Endothelial cell (in vitro differentiated cells): ENCODE measurements at regions not wholly inside any gene's neighbourhood (a gene's known extent, or its start where the extent isn't known, plus 50 kb on each side); places are given as distances from the start of the nearest gene placed in this dataset.
A peak's percentile ranks its signal among the peaks of the same experiment; 100 is the strongest.

Experiments
- DNase-seq: peaks from one replicate; pipeline ENCODE4 v3.0.0; 2021; ENCODE audit warnings: low spot score
- H3K27ac Mint-ChIP-seq: one replicate; pipeline ENCODE4 v1.8.0; 2021; ENCODE audit warnings: mixed read lengths, inconsistent platforms; ENCODE audit not compliant: unreplicated experiment
- H3K27me3 Mint-ChIP-seq: one replicate; pipeline ENCODE4 v1.8.0; 2021; ENCODE audit warnings: mild to moderate bottlenecking, moderate library complexity, mixed read lengths, inconsistent platforms; ENCODE audit not compliant: unreplicated experiment
- H3K36me3 Mint-ChIP-seq: one replicate; pipeline ENCODE4 v1.8.0; 2021; ENCODE audit warnings: mild to moderate bottlenecking, low read depth, mixed read lengths, inconsistent platforms; ENCODE audit not compliant: unreplicated experiment
- H3K4me1 Mint-ChIP-seq: one replicate; pipeline ENCODE4 v1.8.0; 2021; ENCODE audit warnings: mild to moderate bottlenecking, mixed read lengths, inconsistent platforms; ENCODE audit not compliant: unreplicated experiment
- H3K4me3 Mint-ChIP-seq: one replicate; pipeline ENCODE4 v1.8.0; 2021; ENCODE audit warnings: mild to moderate bottlenecking, mixed read lengths, inconsistent platforms; ENCODE audit not compliant: unreplicated experiment
- H3K9me3 Mint-ChIP-seq: one replicate; pipeline ENCODE4 v1.8.0; 2021; ENCODE audit warnings: mixed read lengths, inconsistent platforms; ENCODE audit not compliant: unreplicated experiment
- TF ChIP-seq, protein P1 (sequence below): fragments of 200-600 bp; sonication (generic); IDR thresholded peaks from one replicate; pipeline ENCODE4 v1.5.0; 2021; ENCODE audit warnings: antibody characterized with exemption; ENCODE audit not compliant: unreplicated experiment

DNA sequence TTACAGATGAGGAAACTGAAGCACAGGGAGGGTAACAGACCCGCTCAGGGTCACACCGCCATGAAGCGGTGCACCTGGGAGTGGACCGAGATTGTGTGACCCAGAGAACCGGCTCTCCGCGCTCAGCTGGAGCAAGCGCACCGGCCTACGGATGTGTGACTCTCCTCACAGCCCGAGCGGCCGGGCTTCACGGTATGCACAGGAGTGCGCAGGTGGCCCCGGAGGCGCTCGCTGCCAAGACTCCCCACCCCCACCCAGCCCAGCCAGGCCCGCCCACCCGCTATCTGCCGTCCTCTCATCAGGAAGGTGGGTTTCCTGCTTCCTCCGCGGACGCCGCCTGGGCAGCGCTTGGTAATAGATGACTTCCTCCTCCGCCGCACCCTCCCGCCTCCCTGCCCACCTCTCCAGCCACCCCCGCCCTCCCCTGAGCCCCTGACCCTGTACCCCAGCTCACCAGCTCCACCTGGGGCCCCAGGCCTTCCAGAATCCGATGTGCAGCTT is 110.7 kb downstream of the NCOR2 start:
- Mint-ChIP-seq H3K36me3 (peaks cover 28% of the 10 kb centered on the region), H3K27me3 (peaks cover 14% of the 10 kb centered on the region), H3K4me3 (no peak overlapping the region), H3K27ac (no peak overlapping the region), H3K9me3 (no peaks in the 10 kb centered on the region), H3K4me1 (peaks cover 9% of the 10 kb centered on the region)
- TF ChIP-seq, protein P1, sequence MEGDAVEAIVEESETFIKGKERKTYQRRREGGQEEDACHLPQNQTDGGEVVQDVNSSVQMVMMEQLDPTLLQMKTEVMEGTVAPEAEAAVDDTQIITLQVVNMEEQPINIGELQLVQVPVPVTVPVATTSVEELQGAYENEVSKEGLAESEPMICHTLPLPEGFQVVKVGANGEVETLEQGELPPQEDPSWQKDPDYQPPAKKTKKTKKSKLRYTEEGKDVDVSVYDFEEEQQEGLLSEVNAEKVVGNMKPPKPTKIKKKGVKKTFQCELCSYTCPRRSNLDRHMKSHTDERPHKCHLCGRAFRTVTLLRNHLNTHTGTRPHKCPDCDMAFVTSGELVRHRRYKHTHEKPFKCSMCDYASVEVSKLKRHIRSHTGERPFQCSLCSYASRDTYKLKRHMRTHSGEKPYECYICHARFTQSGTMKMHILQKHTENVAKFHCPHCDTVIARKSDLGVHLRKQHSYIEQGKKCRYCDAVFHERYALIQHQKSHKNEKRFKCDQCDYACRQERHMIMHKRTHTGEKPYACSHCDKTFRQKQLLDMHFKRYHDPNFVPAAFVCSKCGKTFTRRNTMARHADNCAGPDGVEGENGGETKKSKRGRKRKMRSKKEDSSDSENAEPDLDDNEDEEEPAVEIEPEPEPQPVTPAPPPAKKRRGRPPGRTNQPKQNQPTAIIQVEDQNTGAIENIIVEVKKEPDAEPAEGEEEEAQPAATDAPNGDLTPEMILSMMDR: no peak
- peak; percentile 42 for DNase-seq

DNA sequence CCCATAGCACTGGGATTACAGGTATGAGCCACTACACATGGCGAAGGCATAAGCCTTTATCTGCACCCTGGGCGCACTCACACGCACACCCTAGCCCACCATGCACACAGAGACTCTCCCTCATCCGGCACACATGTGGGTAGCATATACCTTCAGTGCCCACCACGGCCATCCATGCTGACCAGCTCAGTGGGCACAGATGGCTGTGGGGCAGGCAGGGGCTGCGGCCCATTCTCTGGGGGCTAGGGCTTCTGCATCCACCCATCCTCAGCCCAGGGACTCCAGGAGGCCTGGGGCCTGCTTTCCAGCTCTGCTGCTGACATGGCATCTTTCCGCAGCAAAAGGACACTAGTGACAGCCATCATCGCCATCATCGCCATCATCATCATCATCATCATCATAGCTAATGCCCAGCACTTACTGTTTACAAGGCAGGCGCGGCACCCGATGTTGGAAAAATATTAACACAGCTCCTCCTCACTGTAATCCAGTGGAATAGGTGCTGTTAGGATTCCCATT is 111.2 kb downstream of the NCOR2 start:
- Mint-ChIP-seq H3K36me3 (peaks cover 23% of the 10 kb centered on the region), H3K27ac (no peak overlapping the region), H3K9me3 (no peaks in the 10 kb centered on the region), H3K27me3 (peaks cover 12% of the 10 kb centered on the region), H3K4me3 (peak overlapping the region; percentile 2), H3K4me1 (peaks cover 9% of the 10 kb centered on the region)
- DNase-seq: no peak
- TF ChIP-seq, protein P1: no peak

DNA sequence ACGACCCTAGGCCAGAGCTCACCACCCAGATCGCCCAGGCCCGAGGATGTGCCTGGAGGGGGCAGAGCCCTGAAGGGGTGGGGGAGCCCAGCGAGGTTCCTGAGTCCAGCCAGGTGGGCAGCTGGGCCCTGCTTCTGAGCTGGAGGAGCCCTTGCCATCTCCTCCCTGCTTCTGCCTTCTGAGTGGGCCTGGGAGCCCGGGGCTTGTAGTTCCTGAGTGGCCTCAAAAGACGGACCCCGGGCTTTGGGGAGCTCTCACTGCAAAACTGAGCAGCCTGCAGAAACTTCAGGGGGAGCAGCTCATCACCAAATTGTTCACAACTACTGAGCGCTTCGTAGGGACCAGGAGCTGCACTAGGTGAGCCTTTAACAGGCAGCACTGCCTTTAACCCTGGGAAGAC is 112.1 kb downstream of the NCOR2 start:
- DNase-seq: no peak
- Mint-ChIP-seq H3K4me3 (no peak overlapping the region), H3K9me3 (no peaks in the 10 kb centered on the region), H3K36me3 (peaks cover 23% of the 10 kb centered on the region), H3K27ac (no peak overlapping the region), H3K4me1 (peaks cover 9% of the 10 kb centered on the region), H3K27me3 (peaks cover 11% of the 10 kb centered on the region)
- TF ChIP-seq, protein P1: no peak

DNA sequence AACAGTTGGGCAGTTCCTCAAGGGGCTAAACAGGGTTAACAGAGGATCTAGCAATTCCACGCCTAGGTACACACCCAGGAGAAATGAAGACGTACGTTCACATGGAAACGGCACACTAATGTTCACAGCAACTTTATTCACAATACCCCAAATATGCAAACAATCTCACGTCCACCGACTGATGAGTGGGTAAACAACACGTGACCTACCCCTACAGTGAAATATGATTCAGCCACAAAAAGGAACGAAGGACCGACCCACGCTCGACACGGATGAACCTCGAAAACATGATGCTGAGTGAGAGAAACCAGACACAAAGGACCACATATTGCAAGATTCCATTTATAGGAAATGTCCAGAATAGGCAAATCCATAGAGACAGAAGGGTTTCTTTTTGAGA is 112.7 kb downstream of the NCOR2 start:
- TF ChIP-seq, protein P1: no peak
- H3K4me3 Mint-ChIP-seq: peak overlapping the region; percentile 5
- H3K9me3 Mint-ChIP-seq: no peaks in the 10 kb centered on the region
- H3K27me3 Mint-ChIP-seq: peaks cover 10% of the 10 kb centered on the region
- DNase-seq: no peak
- H3K27ac Mint-ChIP-seq: peak overlapping the region; percentile 40
- H3K4me1 Mint-ChIP-seq: peaks cover 9% of the 10 kb centered on the region
- peaks cover 19% of the 10 kb centered on the region for H3K36me3 Mint-ChIP-seq

DNA sequence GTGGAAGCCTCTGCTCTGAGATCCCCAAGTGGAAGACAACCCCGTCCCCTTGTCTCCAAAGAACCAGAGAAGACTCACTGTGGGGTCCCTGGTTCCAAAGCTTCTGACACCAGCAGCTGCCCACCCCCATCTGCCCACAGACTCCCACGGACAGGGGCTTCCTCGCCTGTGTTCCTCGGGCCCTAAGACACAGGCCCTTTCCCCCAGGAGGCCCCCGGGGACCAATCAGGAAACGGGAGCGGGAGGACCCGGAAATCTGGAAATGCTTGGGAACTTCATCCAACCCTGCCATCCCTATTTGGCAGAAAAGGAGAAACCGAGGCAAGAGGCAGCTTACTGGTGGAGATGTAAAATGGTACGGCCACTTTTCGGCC is 113.1 kb downstream of the NCOR2 start:
- DNase-seq: no peak
- Mint-ChIP-seq H3K4me1 (peaks cover 9% of the 10 kb centered on the region), H3K36me3 (peaks cover 15% of the 10 kb centered on the region), H3K9me3 (no peaks in the 10 kb centered on the region), H3K4me3 (peak overlapping the region; percentile 5), H3K27me3 (peaks cover 7% of the 10 kb centered on the region), H3K27ac (no peak overlapping the region)
- TF ChIP-seq, protein P1: no peak
